CD4-positive, CD25-positive, alpha-beta regulatory T cell (primary cell): ENCODE measurements at regions not wholly inside any gene's neighbourhood (a gene's known extent, or its start where the extent isn't known, plus 50 kb on each side); places are given as distances from the start of the nearest gene placed in this dataset.

Experiments
- ATAC-seq, 2 donors: fragments of 150-1000 bp; cut with Tn5 transposase; one replicate each; pipeline ENCODE4 v1.10.0; 2021; ENCODE audit warnings: low read depth in 2 of 2, moderate number of reproducible peaks in 2 of 2, moderate library complexity in 1 of 2
- DNase-seq, 3 donors: peaks; one replicate each; pipeline versions ENCODE4 v3.0.0 to v3.0.0-alpha.2; 2012 to 2022; ENCODE audit warnings: mixed read lengths in 1 of 3
- H3K27ac ChIP-seq: one replicate; pipeline ENCODE4 v1.7.0; 2013; ENCODE audit warnings: mild to moderate bottlenecking, low read length; ENCODE audit not compliant: insufficient read depth, poor library complexity, severe bottlenecking
- H3K27me3 ChIP-seq: one replicate; pipeline ENCODE4 v1.7.0; 2013; ENCODE audit warnings: low read length; ENCODE audit not compliant: control insufficient read depth, insufficient read depth
- H3K36me3 ChIP-seq: one replicate; pipeline ENCODE4 v1.7.0; 2013; ENCODE audit warnings: mild to moderate bottlenecking, low read length, moderate library complexity; ENCODE audit not compliant: control insufficient read depth, insufficient read depth
- H3K4me1 ChIP-seq: 2 replicates; pipeline ENCODE4 v1.7.0; 2013; ENCODE audit warnings: mild to moderate bottlenecking, low read length; ENCODE audit not compliant: insufficient read depth, control insufficient read depth, poor library complexity, severe bottlenecking
- H3K4me3 ChIP-seq: one replicate; pipeline ENCODE4 v1.7.0; 2013; ENCODE audit warnings: low read depth, mild to moderate bottlenecking, low read length, moderate library complexity
- H3K9me3 ChIP-seq, 2 experiments: 1 replicate in 1 of 2; 2 replicates in 1 of 2; pipeline ENCODE4 v1.7.0; 2013; ENCODE audit warnings: low read length in 2 of 2, mild to moderate bottlenecking in 1 of 2, moderate library complexity in 1 of 2; ENCODE audit not compliant: control insufficient read depth in 2 of 2
- H3K27ac Mint-ChIP-seq, 3 donors: one replicate each; pipeline ENCODE4 v1.8.0; 2020 to 2022; ENCODE audit warnings: mild to moderate bottlenecking in 3 of 3, mixed read lengths in 3 of 3, moderate library complexity in 2 of 3
- H3K27me3 Mint-ChIP-seq: one replicate; pipeline ENCODE4 v1.8.0; 2022; ENCODE audit warnings: mild to moderate bottlenecking, mixed read lengths
- H3K36me3 Mint-ChIP-seq: one replicate; pipeline ENCODE4 v1.8.0; 2020; ENCODE audit warnings: mixed read lengths
- H3K4me1 Mint-ChIP-seq, 4 donors: one replicate each; pipeline ENCODE4 v1.8.0; 2020 to 2022; ENCODE audit warnings: mixed read lengths in 4 of 4, mild to moderate bottlenecking in 1 of 4
- H3K4me3 Mint-ChIP-seq, 4 donors: one replicate each; pipeline ENCODE4 v1.8.0; 2020 to 2022; ENCODE audit warnings: mild to moderate bottlenecking in 4 of 4, mixed read lengths in 4 of 4, moderate library complexity in 3 of 4
- H3K9me3 Mint-ChIP-seq, 7 donors: one replicate each; pipeline ENCODE4 v1.8.0; 2020 to 2022; ENCODE audit warnings: mixed read lengths in 7 of 7, mild to moderate bottlenecking in 3 of 7, moderate library complexity in 2 of 7

DNA sequence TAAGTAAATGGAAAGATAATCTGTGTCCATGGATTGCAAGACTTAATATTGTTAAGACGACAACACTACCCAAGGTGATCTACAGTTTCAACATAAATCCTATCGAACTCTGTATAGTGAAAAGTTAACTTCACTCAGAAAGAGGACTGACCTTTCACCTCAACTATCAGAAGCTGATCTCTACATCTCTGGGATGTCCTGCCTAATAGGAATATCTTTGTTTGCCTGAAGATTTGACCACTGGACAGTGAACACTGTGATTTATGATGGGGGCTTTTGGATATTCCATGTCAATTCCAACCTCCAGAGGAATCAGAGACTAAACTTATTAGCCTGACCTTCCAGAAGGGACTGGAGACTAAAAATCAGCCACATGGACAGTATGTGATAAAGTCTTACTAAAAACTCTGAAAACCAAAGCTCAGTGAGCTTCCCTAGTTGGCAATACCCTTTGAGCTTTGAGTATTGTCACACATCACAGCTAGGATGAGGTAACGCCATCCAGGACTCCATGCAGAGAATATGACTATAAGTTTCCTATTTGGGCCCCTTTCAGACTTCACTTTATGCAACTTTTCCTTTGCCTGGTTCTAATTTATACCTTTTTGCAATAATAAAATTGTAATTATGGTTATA, 164.9 kb upstream of the SETMAR start:
- H3K27me3 Mint-ChIP-seq, result no peaks in the 10 kb centered on the region
- no peaks in the 10 kb centered on the region for H3K36me3 Mint-ChIP-seq
- ATAC-seq, result no peak
- no peak overlapping the region for H3K27ac Mint-ChIP-seq
- H3K9me3 ChIP-seq, result no peaks in the 10 kb centered on the region
- no peak for DNase-seq
- no peaks in the 10 kb centered on the region for H3K36me3 ChIP-seq
- H3K4me1 ChIP-seq, result no peaks in the 10 kb centered on the region
- H3K9me3 Mint-ChIP-seq, result peaks cover 0 to 13% (median 2%) of the 10 kb centered on the region in 7 donors
- no peak overlapping the region for H3K4me3 Mint-ChIP-seq
- H3K4me3 ChIP-seq, result no peak overlapping the region
- no peaks in the 10 kb centered on the region for H3K4me1 Mint-ChIP-seq
- no peaks in the 10 kb centered on the region for H3K27me3 ChIP-seq
- no peak overlapping the region for H3K27ac ChIP-seq

DNA sequence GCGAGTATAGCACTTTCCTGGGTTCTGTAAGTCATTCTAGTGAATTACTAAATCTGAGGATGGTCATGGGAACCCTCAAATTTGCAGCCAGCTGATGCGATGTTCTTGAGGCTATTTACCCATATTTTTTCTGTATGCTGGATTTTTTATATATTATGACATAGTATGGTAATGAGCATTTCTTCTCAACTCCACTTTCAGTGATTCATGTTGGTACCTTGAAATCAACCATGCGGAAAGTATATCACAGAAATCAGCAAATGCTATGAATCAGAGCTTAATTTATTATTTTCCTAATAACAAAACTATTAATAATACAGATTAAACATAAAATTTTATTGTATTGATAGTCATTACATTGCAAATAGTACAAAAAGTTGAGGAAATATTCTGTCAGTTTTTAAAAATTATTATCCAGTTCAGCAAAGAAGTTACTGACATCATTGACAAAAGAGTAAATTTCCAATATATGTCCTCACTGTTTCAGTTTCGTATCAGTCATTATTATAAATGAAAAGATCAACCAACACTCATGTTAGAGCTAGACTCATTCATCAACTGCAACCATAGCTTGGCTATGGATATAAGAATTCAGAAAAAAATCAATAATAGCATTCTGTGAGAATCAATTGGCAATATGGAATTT, 164.3 kb upstream of the SETMAR start:
- Histone ChIP-seq H3K4me3 (no peak overlapping the region), H3K27ac (no peak overlapping the region), H3K27me3 (no peaks in the 10 kb centered on the region), H3K9me3 (no peaks in the 10 kb centered on the region), H3K4me1 (no peaks in the 10 kb centered on the region), H3K36me3 (no peaks in the 10 kb centered on the region)
- DNase-seq, result no peak
- H3K36me3 Mint-ChIP-seq, result no peaks in the 10 kb centered on the region
- H3K9me3 Mint-ChIP-seq, result peaks cover 0 to 12% (median 2%) of the 10 kb centered on the region in 7 donors
- no peaks in the 10 kb centered on the region for H3K4me1 Mint-ChIP-seq
- H3K4me3 Mint-ChIP-seq, result no peak overlapping the region
- H3K27me3 Mint-ChIP-seq, result no peaks in the 10 kb centered on the region
- H3K27ac Mint-ChIP-seq, result no peak overlapping the region
- ATAC-seq, result no peak

DNA sequence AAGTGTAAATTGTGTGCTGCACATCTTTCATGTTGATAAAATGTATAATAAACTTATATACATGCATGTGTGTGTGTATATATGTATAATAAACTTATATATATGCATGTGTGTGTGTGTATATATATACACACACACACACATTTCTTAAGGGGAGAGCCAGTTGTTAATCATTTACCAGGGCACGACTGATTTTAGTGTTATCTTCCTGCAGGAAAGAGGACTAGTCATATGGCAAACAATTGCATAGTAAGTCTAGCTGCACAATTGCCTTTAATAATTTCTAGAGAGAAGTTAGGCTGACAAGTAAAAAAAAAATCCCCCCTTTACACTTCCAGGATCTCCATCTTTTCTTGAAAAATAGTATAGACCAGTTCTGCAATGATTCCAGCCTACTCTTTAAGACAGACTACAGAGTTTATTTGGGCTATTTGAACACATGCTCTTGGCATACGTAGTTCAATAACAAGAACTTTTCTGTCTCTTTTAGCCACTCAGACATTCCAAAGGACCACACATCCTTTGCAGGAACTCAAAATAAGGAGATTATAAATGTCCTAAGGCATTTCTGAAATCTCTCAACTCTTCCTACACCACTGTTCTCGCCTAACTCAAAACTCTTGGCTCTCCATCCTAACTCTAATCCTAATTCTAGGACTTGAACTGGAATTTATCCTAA, 163.6 kb upstream of the SETMAR start:
- Mint-ChIP-seq H3K4me1 (no peaks in the 10 kb centered on the region), H3K9me3 (peaks cover 0 to 6% (median 0%) of the 10 kb centered on the region in 7 donors), H3K27me3 (no peaks in the 10 kb centered on the region), H3K36me3 (no peaks in the 10 kb centered on the region), H3K27ac (no peak overlapping the region), H3K4me3 (no peak overlapping the region)
- no peaks in the 10 kb centered on the region for H3K4me1 ChIP-seq
- no peaks in the 10 kb centered on the region for H3K9me3 ChIP-seq
- DNase-seq (no peak), ATAC-seq (no peak)
- H3K36me3 ChIP-seq, result no peaks in the 10 kb centered on the region
- no peak overlapping the region for H3K27ac ChIP-seq
- no peak overlapping the region for H3K4me3 ChIP-seq
- H3K27me3 ChIP-seq, result no peaks in the 10 kb centered on the region

DNA sequence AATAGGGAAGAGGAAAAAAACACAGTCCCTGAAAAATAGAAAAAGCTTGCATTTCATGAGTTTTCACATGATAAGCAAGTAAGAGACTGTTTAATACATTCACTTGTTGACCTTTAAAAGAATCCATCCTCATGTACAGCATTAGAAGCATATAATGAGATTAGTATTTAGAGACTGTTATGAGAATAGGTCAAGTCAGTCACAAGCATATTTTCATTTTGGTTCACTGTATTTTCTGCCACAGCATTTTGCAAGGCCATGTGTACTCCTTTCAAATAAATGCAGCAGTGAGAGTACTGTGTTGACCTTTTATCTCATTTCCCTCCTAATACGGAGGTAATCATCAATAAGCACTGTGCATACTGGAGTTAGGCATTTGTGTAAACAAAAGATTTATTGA, 162.2 kb upstream of the SETMAR start:
- Histone ChIP-seq H3K4me1 (no peaks in the 10 kb centered on the region), H3K9me3 (no peaks in the 10 kb centered on the region), H3K27me3 (no peaks in the 10 kb centered on the region), H3K36me3 (no peaks in the 10 kb centered on the region), H3K27ac (no peak overlapping the region), H3K4me3 (no peak overlapping the region)
- no peaks in the 10 kb centered on the region for H3K36me3 Mint-ChIP-seq
- DNase-seq (no peak), ATAC-seq (no peak)
- peaks cover 0 to 6% (median 1%) of the 10 kb centered on the region in 7 donors for H3K9me3 Mint-ChIP-seq
- H3K27ac Mint-ChIP-seq, result no peak overlapping the region
- H3K4me1 Mint-ChIP-seq, result no peaks in the 10 kb centered on the region
- no peaks in the 10 kb centered on the region for H3K27me3 Mint-ChIP-seq
- no peak overlapping the region for H3K4me3 Mint-ChIP-seq

DNA sequence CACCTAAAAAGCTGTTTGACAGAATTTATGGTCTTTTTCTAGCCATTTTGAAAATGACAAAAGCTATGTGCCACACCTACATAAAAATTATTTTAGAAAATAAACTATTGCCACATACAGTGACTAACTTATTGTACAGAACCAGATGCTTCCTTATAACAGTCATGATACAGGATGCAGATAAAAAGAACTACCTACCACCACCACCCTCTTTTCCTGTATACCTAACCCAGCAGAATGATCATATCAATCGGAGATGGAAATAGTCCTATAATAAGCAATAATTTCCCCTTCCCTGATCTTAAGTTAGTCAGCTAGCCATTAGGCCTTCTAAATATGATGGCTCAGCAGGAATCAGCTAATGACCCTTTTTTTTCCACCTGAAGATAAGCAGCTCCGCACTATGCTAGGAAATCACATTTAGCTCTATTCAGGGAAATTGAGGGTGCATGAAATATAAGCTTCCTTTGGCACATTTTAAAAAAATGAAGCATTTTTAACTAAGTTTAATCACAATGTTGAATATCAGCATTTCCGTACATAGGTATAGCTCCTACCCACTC, 155.5 kb upstream of the SETMAR start:
- H3K4me1 Mint-ChIP-seq, result no peaks in the 10 kb centered on the region
- no peaks in the 10 kb centered on the region for H3K27me3 Mint-ChIP-seq
- H3K27ac Mint-ChIP-seq, result no peak overlapping the region
- no peaks in the 10 kb centered on the region for H3K36me3 Mint-ChIP-seq
- Histone ChIP-seq H3K9me3 (peaks cover 0 to 2% of the 10 kb centered on the region in 2 experiments), H3K36me3 (no peaks in the 10 kb centered on the region), H3K4me3 (no peak overlapping the region), H3K27me3 (no peaks in the 10 kb centered on the region), H3K27ac (no peak overlapping the region), H3K4me1 (no peaks in the 10 kb centered on the region)
- H3K9me3 Mint-ChIP-seq, result peaks cover 0 to 6% (median 2%) of the 10 kb centered on the region in 7 donors
- H3K4me3 Mint-ChIP-seq, result no peak overlapping the region
- ATAC-seq (no peak), DNase-seq (no peak)

DNA sequence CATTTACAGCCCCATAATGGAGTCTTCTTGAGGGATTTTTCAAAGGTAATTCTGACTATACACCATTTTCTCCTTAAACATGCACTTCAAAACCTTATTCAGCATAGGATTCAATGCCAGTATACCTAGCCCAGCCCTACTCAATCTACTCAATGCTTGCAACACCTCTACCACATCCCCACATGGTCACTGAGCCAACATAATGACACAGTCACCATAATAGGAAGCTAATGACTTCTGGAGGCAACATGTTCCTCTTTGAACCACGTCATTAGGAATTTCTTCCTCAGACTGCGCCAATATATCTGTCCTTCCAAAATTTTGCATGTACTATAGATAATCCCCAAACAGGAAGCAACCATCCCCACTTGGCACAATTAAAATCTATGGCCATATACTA, 153.9 kb upstream of the SETMAR start:
- no peaks in the 10 kb centered on the region for H3K27me3 ChIP-seq
- no peaks in the 10 kb centered on the region for H3K36me3 ChIP-seq
- Mint-ChIP-seq H3K4me1 (no peaks in the 10 kb centered on the region), H3K27ac (no peak overlapping the region), H3K27me3 (no peaks in the 10 kb centered on the region), H3K9me3 (peaks cover 0 to 6% (median 2%) of the 10 kb centered on the region in 7 donors), H3K4me3 (no peak overlapping the region), H3K36me3 (no peaks in the 10 kb centered on the region)
- H3K9me3 ChIP-seq, result peaks cover 0 to 2% of the 10 kb centered on the region in 2 experiments
- DNase-seq (no peak), ATAC-seq (no peak)
- H3K4me1 ChIP-seq, result no peaks in the 10 kb centered on the region
- no peak overlapping the region for H3K27ac ChIP-seq
- no peak overlapping the region for H3K4me3 ChIP-seq

DNA sequence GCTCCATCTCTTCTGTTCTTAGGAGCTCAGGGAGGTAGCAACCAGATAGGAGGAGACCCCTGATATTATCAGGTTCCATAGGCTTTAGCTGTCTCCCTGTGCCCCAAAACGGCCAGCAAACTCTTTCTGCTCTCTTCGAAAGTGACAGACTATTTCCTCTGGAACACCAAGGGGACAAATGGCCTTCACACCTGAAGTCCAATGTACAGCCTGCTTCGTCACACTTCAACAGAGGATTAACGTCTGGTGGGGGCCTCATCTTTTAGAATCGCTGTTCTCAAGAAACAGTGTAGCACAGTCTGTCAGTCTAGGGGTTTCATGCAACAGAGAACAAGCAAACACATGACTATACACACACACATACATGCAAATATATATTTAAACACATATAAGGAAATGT, 152.4 kb upstream of the SETMAR start:
- H3K4me3 Mint-ChIP-seq, result no peak overlapping the region
- Histone ChIP-seq H3K4me3 (no peak overlapping the region), H3K27ac (no peak overlapping the region), H3K9me3 (peaks cover 0 to 2% of the 10 kb centered on the region in 2 experiments), H3K27me3 (no peaks in the 10 kb centered on the region), H3K4me1 (no peaks in the 10 kb centered on the region), H3K36me3 (no peaks in the 10 kb centered on the region)
- H3K27me3 Mint-ChIP-seq, result no peaks in the 10 kb centered on the region
- DNase-seq (no peak), ATAC-seq (no peak)
- H3K27ac Mint-ChIP-seq, result no peak overlapping the region
- H3K9me3 Mint-ChIP-seq, result peaks cover 0 to 3% (median 1%) of the 10 kb centered on the region in 7 donors
- no peaks in the 10 kb centered on the region for H3K36me3 Mint-ChIP-seq
- no peaks in the 10 kb centered on the region for H3K4me1 Mint-ChIP-seq
